H9 (cell line): ENCODE measurements at regions not wholly inside any gene's neighbourhood (a gene's known extent, or its start where the extent isn't known, plus 50 kb on each side); places are given as distances from the start of the nearest gene placed in this dataset.

Experiments
- DNase-seq: peaks from one replicate; pipeline ENCODE4 v3.0.0-alpha.2; 2017
- H2AFZ ChIP-seq: one replicate; pipeline ENCODE4 v1.6.1; 2013; ENCODE audit warnings: mild to moderate bottlenecking, low read length, control low read depth, moderate library complexity
- H2AK5ac ChIP-seq: 2 replicates; pipeline ENCODE4 v1.6.1; 2013; ENCODE audit warnings: low read length, control low read depth, mixed read lengths; ENCODE audit not compliant: insufficient read length
- H2BK120ac ChIP-seq: one replicate; pipeline ENCODE4 v1.6.1; 2013; ENCODE audit warnings: low read depth, mild to moderate bottlenecking, low read length, control low read depth, inconsistent platforms; ENCODE audit not compliant: poor library complexity, severe bottlenecking
- H2BK12ac ChIP-seq: 2 replicates; pipeline ENCODE4 v1.6.1; 2013; ENCODE audit warnings: low read length, control low read depth, mixed read lengths, low read depth; ENCODE audit not compliant: insufficient read length
- H2BK15ac ChIP-seq: 2 replicates; pipeline ENCODE4 v1.6.1; 2013; ENCODE audit warnings: low read depth, low read length, control low read depth
- H2BK20ac ChIP-seq: one replicate; pipeline ENCODE4 v1.6.1; 2013; ENCODE audit warnings: low read depth, mild to moderate bottlenecking, low read length, control low read depth, inconsistent platforms; ENCODE audit not compliant: poor library complexity, severe bottlenecking
- H2BK5ac ChIP-seq: 2 replicates; pipeline ENCODE4 v1.6.1; 2013; ENCODE audit warnings: low read length, control low read depth, mixed read lengths; ENCODE audit not compliant: insufficient read length
- H3K14ac ChIP-seq: 2 replicates; pipeline ENCODE4 v1.6.1; 2013; ENCODE audit warnings: low read length, control low read depth; ENCODE audit not compliant: insufficient read depth
- H3K18ac ChIP-seq: 2 replicates; pipeline ENCODE4 v1.6.1; 2013; ENCODE audit warnings: low read depth, mild to moderate bottlenecking, mixed read lengths, low read length, control low read depth; ENCODE audit not compliant: insufficient read length
- H3K23ac ChIP-seq: 2 replicates; pipeline ENCODE4 v1.6.1; 2013; ENCODE audit warnings: low read length, control low read depth, mixed read lengths, low read depth; ENCODE audit not compliant: insufficient read length
- H3K23me2 ChIP-seq: 2 replicates; pipeline ENCODE4 v1.6.1; 2013; ENCODE audit warnings: low read depth, mild to moderate bottlenecking, mixed read lengths, low read length, control low read depth; ENCODE audit not compliant: insufficient read length, poor library complexity, severe bottlenecking
- H3K27ac ChIP-seq: 2 replicates; pipeline ENCODE4 v1.5.1; 2013; ENCODE audit warnings: low read length, control low read depth, mixed read lengths, low read depth; ENCODE audit not compliant: insufficient read length
- H3K27me3 ChIP-seq: 2 replicates; pipeline ENCODE4 v1.6.1; 2013; ENCODE audit warnings: low read length, control low read depth, inconsistent platforms; ENCODE audit not compliant: insufficient read depth
- H3K4ac ChIP-seq: 2 replicates; pipeline ENCODE4 v1.6.1; 2013; ENCODE audit warnings: low read depth, mild to moderate bottlenecking, control low read depth, inconsistent platforms, low read length, moderate library complexity
- H3K4me1 ChIP-seq: 2 replicates; pipeline ENCODE4 v1.6.1; 2013; ENCODE audit warnings: low read length, control low read depth, inconsistent platforms; ENCODE audit not compliant: insufficient read depth
- H3K4me2 ChIP-seq: 2 replicates; pipeline ENCODE4 v1.6.1; 2013; ENCODE audit warnings: low read length, control low read depth, mixed read lengths; ENCODE audit not compliant: insufficient read length, insufficient read depth
- H3K56ac ChIP-seq: 2 replicates; pipeline ENCODE4 v1.6.1; 2013; ENCODE audit warnings: low read depth, mild to moderate bottlenecking, mixed read lengths, low read length, control low read depth; ENCODE audit not compliant: insufficient read length
- H3K79me1 ChIP-seq: 2 replicates; pipeline ENCODE4 v1.6.1; 2013; ENCODE audit warnings: low read depth, mild to moderate bottlenecking, moderate library complexity, low read length, control low read depth, inconsistent platforms; ENCODE audit not compliant: insufficient read depth, poor library complexity, severe bottlenecking
- H3K79me2 ChIP-seq: 2 replicates; pipeline ENCODE4 v1.6.1; 2013; ENCODE audit warnings: low read length, control low read depth, inconsistent platforms; ENCODE audit not compliant: insufficient read depth
- H3K9ac ChIP-seq: 2 replicates; pipeline ENCODE4 v1.6.1; 2013; ENCODE audit warnings: low read length, control low read depth, mixed read lengths; ENCODE audit not compliant: insufficient read length; ENCODE audit errors: extremely low read depth
- H3K9me3 ChIP-seq: one replicate; pipeline ENCODE4 v1.6.1; 2013; ENCODE audit warnings: low read depth, low read length, inconsistent platforms; ENCODE audit not compliant: control insufficient read depth
- H3T11ph ChIP-seq: one replicate; pipeline ENCODE4 v1.6.1; 2013; ENCODE audit warnings: mild to moderate bottlenecking, low read length, control low read depth, inconsistent platforms
- H4K20me1 ChIP-seq: one replicate; pipeline ENCODE4 v1.6.1; 2013; ENCODE audit not compliant: control insufficient read depth, insufficient read length, insufficient read depth
- H4K5ac ChIP-seq: 2 replicates; pipeline ENCODE4 v1.6.1; 2013; ENCODE audit warnings: low read depth, mild to moderate bottlenecking, mixed read lengths, low read length, control low read depth; ENCODE audit not compliant: insufficient read length
- H4K8ac ChIP-seq: replicated peaks from 2 replicates; pipeline ENCODE4 v1.6.1; 2013; ENCODE audit warnings: low read length, control low read depth, mixed read lengths, low read depth; ENCODE audit not compliant: insufficient read length
- H4K91ac ChIP-seq: 2 replicates; pipeline ENCODE4 v1.6.1; 2013; ENCODE audit warnings: low read depth, mild to moderate bottlenecking, moderate library complexity, mixed read lengths, low read length, control low read depth; ENCODE audit not compliant: insufficient read length
- H3K27ac Mint-ChIP-seq, 3 experiments: 2 replicates in 2 of 3; 3 replicates in 1 of 3; pipeline ENCODE4 v1.8.0; 2020 to 2021; ENCODE audit warnings: mixed read lengths in 3 of 3, mild to moderate bottlenecking in 1 of 3, moderate library complexity in 1 of 3
- H3K27me3 Mint-ChIP-seq: 2 replicates; pipeline ENCODE4 v1.8.0; 2021; ENCODE audit warnings: low read depth, mild to moderate bottlenecking, moderate library complexity, mixed read lengths
- H3K36me3 Mint-ChIP-seq, 3 experiments: 2 replicates in 2 of 3; 3 replicates in 1 of 3; pipeline ENCODE4 v1.8.0; 2020 to 2021; ENCODE audit warnings: low read depth in 3 of 3, mixed read lengths in 3 of 3; ENCODE audit not compliant: insufficient read depth in 1 of 3
- H3K4me1 Mint-ChIP-seq, 2 experiments: 2 replicates each; pipeline ENCODE4 v1.8.0; 2020; ENCODE audit warnings: mixed read lengths in 2 of 2
- H3K4me3 Mint-ChIP-seq, 2 experiments: 2 replicates in 1 of 2; 3 replicates in 1 of 2; pipeline ENCODE4 v1.8.0; 2020 to 2021; ENCODE audit warnings: mild to moderate bottlenecking in 2 of 2, mixed read lengths in 2 of 2, moderate library complexity in 1 of 2
- H3K9me3 Mint-ChIP-seq, 2 experiments: 2 replicates in 1 of 2; 3 replicates in 1 of 2; pipeline ENCODE4 v1.8.0; 2020; ENCODE audit warnings: mild to moderate bottlenecking in 2 of 2, mixed read lengths in 2 of 2, moderate library complexity in 1 of 2
- WGBS: extraction: QIAGEN DNeasy Blood & Tissue Kit; methylation state at CpG from one replicate; pipeline ENCODE4 v1.1.7; 2013; ENCODE audit warnings: missing lambda C conversion rate, low lambda C conversion rate, mixed read lengths; ENCODE audit not compliant: insufficient read length; ENCODE audit errors: extremely low coverage; 5-methylcytosine and 5-hydroxymethylcytosine counted together
- TF ChIP-seq, protein P1 (sequence below): fragments of 200-600 bp; sonication (generic); conservative IDR thresholded peaks from 3 replicates; pipeline ENCODE4 v1.8.0; 2021; ENCODE audit warnings: antibody characterized with exemption, mild to moderate bottlenecking

DNA sequence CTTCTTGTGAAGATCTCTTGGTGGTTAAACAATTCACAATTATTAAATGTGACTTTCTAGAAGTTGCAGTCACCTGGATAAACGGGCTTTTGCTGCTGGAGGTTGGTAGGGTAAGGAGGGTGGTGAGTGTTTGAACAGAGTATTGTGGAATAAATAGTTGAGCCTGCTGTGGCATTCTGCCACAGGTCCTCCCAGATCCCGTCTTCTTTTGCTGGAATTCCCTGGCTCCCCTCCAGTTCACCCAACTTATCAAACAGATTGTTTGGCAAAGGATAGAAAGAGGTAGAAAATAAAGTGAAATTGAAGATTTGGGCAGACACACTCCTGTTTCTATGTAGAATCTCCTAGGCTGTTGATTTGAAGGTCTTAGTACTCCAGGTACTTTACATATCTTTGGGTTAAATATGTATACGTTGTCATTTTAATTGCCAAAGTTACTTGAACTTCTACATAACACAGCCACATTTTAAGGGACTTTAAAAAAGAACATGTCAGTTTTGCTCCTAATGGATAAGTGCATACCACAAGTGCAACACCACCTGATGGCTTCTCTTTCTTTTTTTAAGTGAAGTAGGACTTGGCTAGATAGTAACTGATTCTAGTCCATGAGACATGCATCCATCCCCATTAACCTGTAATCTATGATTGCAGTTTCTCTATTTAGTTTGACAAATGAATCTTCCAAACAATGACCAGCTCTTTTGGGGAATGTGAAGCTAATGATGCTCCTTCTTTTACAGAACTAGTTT is 83.0 kb downstream of the ARL4A start:
- peak overlapping the region; percentile 88 to 89 (median 88) for H3K27ac Mint-ChIP-seq
- TF ChIP-seq, protein P1, sequence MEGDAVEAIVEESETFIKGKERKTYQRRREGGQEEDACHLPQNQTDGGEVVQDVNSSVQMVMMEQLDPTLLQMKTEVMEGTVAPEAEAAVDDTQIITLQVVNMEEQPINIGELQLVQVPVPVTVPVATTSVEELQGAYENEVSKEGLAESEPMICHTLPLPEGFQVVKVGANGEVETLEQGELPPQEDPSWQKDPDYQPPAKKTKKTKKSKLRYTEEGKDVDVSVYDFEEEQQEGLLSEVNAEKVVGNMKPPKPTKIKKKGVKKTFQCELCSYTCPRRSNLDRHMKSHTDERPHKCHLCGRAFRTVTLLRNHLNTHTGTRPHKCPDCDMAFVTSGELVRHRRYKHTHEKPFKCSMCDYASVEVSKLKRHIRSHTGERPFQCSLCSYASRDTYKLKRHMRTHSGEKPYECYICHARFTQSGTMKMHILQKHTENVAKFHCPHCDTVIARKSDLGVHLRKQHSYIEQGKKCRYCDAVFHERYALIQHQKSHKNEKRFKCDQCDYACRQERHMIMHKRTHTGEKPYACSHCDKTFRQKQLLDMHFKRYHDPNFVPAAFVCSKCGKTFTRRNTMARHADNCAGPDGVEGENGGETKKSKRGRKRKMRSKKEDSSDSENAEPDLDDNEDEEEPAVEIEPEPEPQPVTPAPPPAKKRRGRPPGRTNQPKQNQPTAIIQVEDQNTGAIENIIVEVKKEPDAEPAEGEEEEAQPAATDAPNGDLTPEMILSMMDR = no peak
- H3K4ac ChIP-seq = no peak overlapping the region

More for the DNA sequence above, 83.0 kb downstream of the ARL4A start:
- Histone ChIP-seq H3K14ac (no peak overlapping the region), H2BK120ac (no peak overlapping the region), H3K9ac (peak overlapping the region; percentile 11), H3K4me2 (no peak overlapping the region), H3K79me2 (no peaks in the 10 kb centered on the region), H3K18ac (no peak overlapping the region), H3T11ph (no peak overlapping the region), H4K8ac (no peak overlapping the region), H3K4me1 (peaks cover 4% of the 10 kb centered on the region; the same call in 1 of the 2 replicates), H2BK12ac (no peak overlapping the region), H4K5ac (no peak overlapping the region), H2AK5ac (no peak overlapping the region), H2BK15ac (no peak overlapping the region), H3K79me1 (no peaks in the 10 kb centered on the region), H3K23ac (no peak overlapping the region), H3K27ac (peak overlapping the region; percentile 61), H3K27me3 (no peaks in the 10 kb centered on the region), H2BK20ac (no peak overlapping the region), H2BK5ac (no peak overlapping the region), H2AFZ (peak overlapping the region; percentile 67), H4K20me1 (no peaks in the 10 kb centered on the region), H3K23me2 (no peaks in the 10 kb centered on the region), H3K9me3 (no peaks in the 10 kb centered on the region), H3K56ac (no peak overlapping the region), H4K91ac (no peak overlapping the region)
- Mint-ChIP-seq H3K4me1 (peaks cover 40 to 48% of the 10 kb centered on the region in 2 experiments), H3K4me3 (peak overlapping the region in 1 of 2 experiments; percentile 11; a peak in 1 of 5 replicates), H3K9me3 (peaks cover 14% of the 10 kb centered on the region in 2 experiments; a peak in 4 of 5 replicates), H3K36me3 (peaks cover 9 to 11% (median 11%) of the 10 kb centered on the region in 3 experiments; a peak in 6 of 7 replicates), H3K27me3 (no peaks in the 10 kb centered on the region)
- no CpG with 5 or more reads among the region's 3 CpGs for WGBS
- no peak for DNase-seq
